MCF 10A (cell line): ENCODE measurements at regions not wholly inside any gene's neighbourhood (a gene's known extent, or its start where the extent isn't known, plus 50 kb on each side); places are given as distances from the start of the nearest gene placed in this dataset.
"Not testable (repeated sequence)": the region's sequence is repeated elsewhere in the genome, so short reads cannot be mapped to it uniquely, and the experiment has no call there.

Experiments
- BruUV-seq: library from RNA; stranded (reverse); fragments of 400-500 nt; replicated peaks from 2 replicates; lab custom pipeline; 2021; lab: Mats Ljungman, UMichigan
- CTCF ChIA-PET: fragments of 300-600 bp; sonication (Branson Sonifier 250); formaldehyde crosslinking; extraction: SDS; loops from one replicate; lab custom pipeline; 2021; ENCODE audit warnings: antibody characterized with exemption, inconsistent platforms; lab: Yijun Ruan, JAX
- POLR2A ChIA-PET: fragments of 300-600, 350-650 bp; sonication (Branson Sonifier 250); formaldehyde crosslinking; extraction: SDS; loops from one replicate; lab custom pipeline; 2020; ENCODE audit warnings: antibody characterized with exemption, inconsistent platforms; lab: Yijun Ruan, JAX
- DNase-seq: peaks from one replicate; pipeline ENCODE4 v3.0.0-alpha.2; 2018; ENCODE audit not compliant: unreplicated experiment
- H3K27ac Mint-ChIP-seq: one replicate; pipeline ENCODE4 v1.8.0; 2022; ENCODE audit warnings: mild to moderate bottlenecking, low read depth, mixed read lengths; ENCODE audit not compliant: unreplicated experiment
- H3K27me3 Mint-ChIP-seq: one replicate; pipeline ENCODE4 v1.8.0; 2022; ENCODE audit warnings: mixed read lengths; ENCODE audit not compliant: insufficient read depth, unreplicated experiment
- H3K36me3 Mint-ChIP-seq: one replicate; pipeline ENCODE4 v1.8.0; 2022; ENCODE audit warnings: mild to moderate bottlenecking, moderate library complexity, mixed read lengths; ENCODE audit not compliant: insufficient read depth, unreplicated experiment
- H3K4me1 Mint-ChIP-seq: one replicate; pipeline ENCODE4 v1.8.0; 2022; ENCODE audit warnings: mixed read lengths; ENCODE audit not compliant: insufficient read depth, unreplicated experiment
- H3K4me3 Mint-ChIP-seq: one replicate; pipeline ENCODE4 v1.8.0; 2022; ENCODE audit warnings: mild to moderate bottlenecking, moderate library complexity, mixed read lengths; ENCODE audit not compliant: unreplicated experiment
- H3K9me3 Mint-ChIP-seq: one replicate; pipeline ENCODE4 v1.8.0; 2022; ENCODE audit warnings: mixed read lengths; ENCODE audit not compliant: unreplicated experiment
- CTCF ChIP-seq: fragments of 200-600 bp; IDR thresholded peaks from one replicate; pipeline ENCODE4 v1.8.0; 2022; ENCODE audit warnings: antibody characterized with exemption, mild to moderate bottlenecking; ENCODE audit not compliant: unreplicated experiment
- intact Hi-C: fragments of 100-400 bp; cut with micrococcal nuclease; formaldehyde crosslinking; loops from 2 replicates; pipeline ENCODE4 v1.14.1; 2022

- intact Hi-C loops = no loop called here
- Mint-ChIP-seq H3K27ac (no peak overlapping the region), H3K4me3 (no peak overlapping the region), H3K36me3 (peaks cover 11% of the 10 kb centered on the region), H3K9me3 (peaks cover 38% of the 10 kb centered on the region), H3K27me3 (no peaks in the 10 kb centered on the region), H3K4me1 (peaks cover 5% of the 10 kb centered on the region)
- DNase-seq = peak; percentile 33
- no TSS peak for BruUV-seq
- TF ChIP-seq CTCF = no peak
- ChIA-PET POLR2A (interaction anchor here (1.3 kb wide), 1 partner anchor 10 kb away, joined by 3 read pairs; no protein-coding TSS in a partner anchor), CTCF (no interaction called here)
Observed at GRCh38 chr17:63285551-63285950, 160.6 kb downstream of the CYB561 start.

- Mint-ChIP-seq H3K9me3 (peaks cover 38% of the 10 kb centered on the region), H3K27me3 (no peaks in the 10 kb centered on the region), H3K36me3 (peaks cover 11% of the 10 kb centered on the region), H3K4me1 (peaks cover 10% of the 10 kb centered on the region), H3K27ac (no peak overlapping the region), H3K4me3 (no peak overlapping the region)
- intact Hi-C loops = no loop called here
- DNase-seq = no peak
- TF ChIP-seq CTCF = no peak
- POLR2A ChIA-PET = no interaction called here
- no TSS peak for BruUV-seq
- CTCF ChIA-PET = interaction anchor here (0.7 kb wide), 1 partner anchor 499 kb away, joined by 4 read pairs; no protein-coding TSS in a partner anchor
Observed at GRCh38 chr17:63286254-63286653, 159.9 kb downstream of the CYB561 start.

GRCh38 chr17:63287006-63287405, 159.1 kb downstream of the CYB561 start:
- intact Hi-C loops, H3K27ac Mint-ChIP-seq, H3K27me3 Mint-ChIP-seq, BruUV-seq, CTCF ChIA-PET, H3K4me3 Mint-ChIP-seq, DNase-seq: not testable (repeated sequence)
- Mint-ChIP-seq H3K36me3 (peaks cover 11% of the 10 kb centered on the region), H3K9me3 (peaks cover 38% of the 10 kb centered on the region), H3K4me1 (peaks cover 13% of the 10 kb centered on the region)
- POLR2A ChIA-PET = interaction anchor here (1.2 kb wide), 1 partner anchor 24 kb away, joined by 4 read pairs; no protein-coding TSS in a partner anchor

GRCh38 chr17:63289931-63290330, 156.2 kb downstream of the CYB561 start:
- BruUV-seq = no TSS peak
- Mint-ChIP-seq H3K27ac (no peak overlapping the region), H3K27me3 (no peaks in the 10 kb centered on the region), H3K9me3 (peaks cover 29% of the 10 kb centered on the region), H3K4me3 (no peak overlapping the region), H3K36me3 (peaks cover 11% of the 10 kb centered on the region), H3K4me1 (peaks cover 20% of the 10 kb centered on the region)
- intact Hi-C loops = no loop called here
- no peak for DNase-seq
- TF ChIP-seq CTCF = no peak
- ChIA-PET CTCF (no interaction called here), POLR2A (interaction anchor here (0.7 to 2.3 kb wide), 3 partner anchors 9 to 89 kb away, joined by 3 to 8 read pairs (median 3); no protein-coding TSS in a partner anchor)
